ENCODE measurements at regions not wholly inside any gene's neighbourhood (a gene's known extent, or its start where the extent isn't known, plus 50 kb on each side); places are given as distances from the start of the nearest gene placed in this dataset.
A peak's percentile ranks its signal among the peaks of the same experiment; 100 is the strongest.
"Not testable (repeated sequence)": the region's sequence is repeated elsewhere in the genome, so short reads cannot be mapped to it uniquely, and the experiment has no call there.

- no peak for DNase-seq (ENCODE audit: low spot score)
Measured at GRCh38 chr11:24357620-24358410, 139.0 kb upstream of the LUZP2 start.

- no peak for DNase-seq (ENCODE audit: low spot score)
Measured at GRCh38 chr11:24372491-24372890, 124.4 kb upstream of the LUZP2 start.

DNA sequence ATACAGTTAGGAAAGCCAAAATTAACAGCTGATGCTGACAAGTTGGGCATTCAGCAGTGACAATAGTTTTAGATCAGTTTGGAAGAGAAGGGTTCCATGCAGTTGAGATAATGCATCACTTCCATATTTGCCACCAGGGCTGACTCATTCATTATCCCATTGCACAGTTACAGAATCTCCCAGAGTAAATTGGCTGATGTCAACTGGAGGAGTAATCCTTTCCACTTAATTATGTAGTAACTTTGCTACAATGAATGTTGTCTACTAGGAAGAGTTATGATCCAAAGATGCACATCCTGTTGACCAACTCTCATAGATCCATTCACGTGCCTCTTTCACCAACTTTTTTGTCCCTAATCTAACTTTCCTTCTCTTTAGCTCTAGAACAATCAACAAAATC lies 123.3 kb upstream of the LUZP2 start:
- DNase-seq (ENCODE audit: low spot score), result no peak

- DNase-seq (ENCODE audit: low spot score), result no peak
Measured at GRCh38 chr11:24375351-24375750, 121.5 kb upstream of the LUZP2 start.

DNA sequence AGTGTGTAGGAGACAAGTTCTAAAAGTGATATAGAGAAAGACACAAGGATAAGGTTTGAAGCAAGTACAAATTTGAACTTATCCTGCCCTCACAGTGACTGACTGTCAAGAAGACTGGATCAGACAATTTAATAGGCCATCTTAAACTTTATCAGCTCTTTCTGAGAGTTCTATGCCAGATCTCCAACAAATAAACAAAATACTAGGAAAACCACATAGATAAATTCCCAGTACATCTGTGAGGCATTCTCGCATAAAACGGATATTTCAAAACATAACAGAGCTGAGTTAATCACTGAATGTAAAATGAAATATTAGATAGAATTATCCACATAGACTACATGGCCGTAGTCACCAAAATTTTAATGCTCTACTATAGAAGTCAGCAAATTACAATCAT lies 120.9 kb upstream of the LUZP2 start:
- no peak for DNase-seq (ENCODE audit: low spot score)

- DNase-seq (ENCODE audit: low spot score), result no peak
Measured at GRCh38 chr11:24383137-24383536, 113.7 kb upstream of the LUZP2 start.

- DNase-seq (ENCODE audit: low spot score), result no peak
Measured at GRCh38 chr11:24384240-24384639, 112.6 kb upstream of the LUZP2 start.

GRCh38 chr11:24386546-24387397 lies 110.1 kb upstream of the LUZP2 start:
- DNase-seq (ENCODE audit: low spot score), result peak; percentile 59

DNA sequence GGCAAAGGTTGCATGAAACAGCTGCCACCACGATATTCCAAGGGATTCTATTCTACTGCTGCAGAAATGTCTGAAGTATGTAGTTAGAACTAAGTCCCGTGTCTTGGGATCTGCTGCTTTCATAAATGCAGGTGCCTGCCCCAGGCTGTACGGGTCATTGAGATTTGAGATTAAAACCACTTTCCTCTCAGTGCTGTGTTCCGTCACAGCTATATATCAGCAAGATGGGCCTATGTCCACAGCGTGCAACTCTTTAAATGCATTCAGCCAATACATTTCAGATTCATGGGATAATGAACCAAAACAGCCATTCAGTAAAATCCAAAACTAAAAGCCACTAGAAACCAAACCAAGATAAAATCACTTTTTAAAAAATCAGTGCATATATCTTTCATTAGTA lies 107.3 kb upstream of the LUZP2 start:
- DNase-seq (ENCODE audit: low spot score), result no peak

DNA sequence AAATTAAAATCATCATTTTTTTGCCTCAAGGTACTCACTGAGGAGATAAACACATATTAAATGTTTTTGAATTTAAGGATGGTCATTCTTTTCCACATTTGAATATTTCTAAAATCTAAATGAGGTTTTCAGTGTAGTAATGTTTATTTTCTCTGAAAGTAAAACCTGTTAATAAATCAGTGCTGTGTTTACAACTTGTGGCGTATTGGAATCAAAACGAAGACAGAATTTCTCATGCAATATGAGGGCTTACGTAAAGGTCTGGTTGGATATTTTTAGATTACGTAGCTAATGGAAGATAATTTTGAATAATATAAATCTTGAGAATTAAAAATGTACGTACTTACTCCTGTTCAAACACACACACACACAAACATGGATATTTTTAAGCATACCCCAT lies 106.8 kb upstream of the LUZP2 start:
- DNase-seq (ENCODE audit: low spot score), result no peak

DNA sequence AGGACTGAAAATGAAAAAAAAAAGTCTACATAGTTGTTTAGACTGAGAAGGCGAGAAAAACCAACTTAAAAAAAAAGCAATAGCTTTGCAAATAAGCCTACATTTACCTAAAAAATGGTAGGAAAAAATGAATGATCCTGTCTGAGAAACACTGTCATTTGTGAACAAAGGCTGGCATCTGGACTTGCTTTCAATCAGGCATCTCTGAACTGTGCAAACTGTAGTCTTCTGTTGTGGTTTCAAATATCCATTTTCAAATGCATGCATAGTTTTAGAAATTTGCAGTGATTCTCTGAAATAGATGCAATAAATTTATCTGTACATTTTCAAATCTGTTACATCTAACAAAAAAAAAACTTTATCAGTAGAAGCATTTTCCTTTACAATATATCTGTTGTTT lies 106.1 kb upstream of the LUZP2 start:
- DNase-seq (ENCODE audit: low spot score), result no peak

DNA sequence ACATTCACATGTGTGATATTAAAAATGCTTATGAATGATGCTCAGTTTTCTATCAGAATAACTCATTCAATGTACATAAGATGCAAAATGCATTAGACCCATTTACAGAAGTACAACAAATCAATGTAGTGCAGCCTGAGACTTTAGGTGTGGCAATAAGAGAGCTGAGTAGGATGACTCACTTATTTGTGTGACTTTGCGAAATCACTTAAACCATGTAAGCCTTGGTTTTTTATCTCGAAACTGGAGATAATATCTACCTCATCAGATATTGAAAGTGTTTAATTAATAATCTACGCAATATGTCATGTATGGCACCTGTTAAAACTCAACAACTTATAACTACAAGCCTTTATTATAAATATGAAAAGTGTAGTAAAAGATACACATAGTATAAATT lies 105.7 kb upstream of the LUZP2 start:
- peak; percentile 59 for DNase-seq (ENCODE audit: low spot score)

DNA sequence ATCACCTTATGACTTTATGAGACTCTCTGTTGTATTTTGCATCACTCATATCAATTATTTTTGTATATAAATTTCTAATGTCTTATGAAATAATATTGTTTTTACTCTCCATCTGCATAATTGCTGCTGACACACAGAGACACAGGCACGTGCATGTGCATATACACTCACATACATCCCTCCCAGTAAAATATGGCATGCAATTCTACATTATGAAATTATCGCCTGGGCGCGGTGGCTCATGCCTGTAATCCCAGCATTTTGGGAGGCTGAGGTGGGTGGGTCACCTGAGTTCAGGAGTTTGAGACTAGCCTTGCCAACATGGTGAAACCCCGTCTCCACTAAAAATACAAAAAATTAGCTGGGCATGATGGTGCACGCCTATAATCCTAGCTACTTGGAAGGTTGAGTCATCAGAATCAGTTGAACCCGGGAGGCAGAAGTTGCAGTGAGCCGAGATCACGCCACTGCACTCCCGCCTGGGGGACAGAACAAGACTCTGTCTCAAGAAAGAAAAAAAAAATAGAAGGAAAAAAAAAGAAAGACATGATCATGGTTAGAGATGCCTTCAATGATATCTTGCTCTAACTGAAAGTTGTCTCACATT lies 96.7 kb upstream of the LUZP2 start:
- DNase-seq (ENCODE audit: low spot score), result no peak

GRCh38 chr11:24406389-24406788 lies 90.5 kb upstream of the LUZP2 start:
- DNase-seq (ENCODE audit: low spot score), result no peak

DNA sequence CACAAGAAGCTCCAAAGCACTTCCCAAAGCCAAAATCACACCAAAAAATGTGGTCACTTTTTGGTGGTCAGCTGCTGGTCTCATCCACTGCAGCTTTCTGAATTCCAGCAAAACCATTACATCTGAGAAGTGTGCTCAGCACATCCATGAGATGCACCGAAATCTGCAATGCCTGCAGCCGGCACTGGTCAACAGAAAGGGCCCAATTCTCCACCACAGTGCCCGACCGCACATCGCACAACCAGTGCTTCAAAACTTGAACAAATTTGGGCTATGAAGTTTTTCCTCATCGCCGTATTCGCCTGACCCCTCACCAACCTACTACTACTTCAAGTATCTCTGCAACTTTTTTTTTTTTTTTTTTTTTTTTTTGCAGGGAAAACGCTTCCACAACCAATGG lies 89.9 kb upstream of the LUZP2 start:
- no peak for DNase-seq (ENCODE audit: low spot score)

- no peak for DNase-seq (ENCODE audit: low spot score)
Measured at GRCh38 chr11:24407733-24408132, 89.1 kb upstream of the LUZP2 start.

DNA sequence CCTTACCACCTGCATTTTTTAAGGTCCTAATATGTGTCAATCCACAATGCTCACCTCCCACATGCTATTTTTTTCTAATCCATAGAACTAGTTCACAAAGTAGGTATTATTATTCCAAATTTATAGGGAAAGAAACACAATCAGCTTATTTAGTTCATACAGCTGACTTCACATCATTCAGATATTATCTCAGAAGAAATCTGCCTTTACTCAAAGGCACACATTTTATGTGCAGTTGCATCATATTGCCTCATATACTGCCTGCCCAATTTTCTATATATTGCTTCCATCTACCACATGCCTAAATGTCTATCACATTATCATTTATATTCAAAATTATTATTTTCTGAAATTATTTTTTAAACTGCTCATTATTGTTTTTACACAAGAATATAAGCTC lies 88.7 kb upstream of the LUZP2 start:
- no peak for DNase-seq (ENCODE audit: low spot score)

GRCh38 chr11:24411791-24412190 lies 85.1 kb upstream of the LUZP2 start:
- no peak for DNase-seq (ENCODE audit: low spot score)

DNA sequence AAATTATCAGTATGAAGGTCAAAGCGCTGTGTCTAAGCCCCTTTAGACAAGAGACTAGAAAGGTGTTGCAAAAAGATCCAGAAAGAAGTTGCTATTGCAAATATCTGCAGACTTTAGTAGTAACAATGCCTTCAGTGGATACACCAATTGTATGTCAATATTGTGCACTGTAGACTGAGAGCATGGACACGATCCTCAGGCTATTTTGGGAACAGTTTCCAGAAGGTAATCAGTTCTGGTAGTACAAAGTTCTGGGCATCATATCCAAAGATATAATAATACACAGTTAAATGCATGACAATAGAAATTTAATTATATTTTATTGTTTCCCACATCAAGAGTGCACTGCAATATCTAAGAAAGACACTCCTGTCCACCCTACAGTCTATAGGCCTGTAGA lies 84.1 kb upstream of the LUZP2 start:
- DNase-seq (ENCODE audit: low spot score), result no peak

DNA sequence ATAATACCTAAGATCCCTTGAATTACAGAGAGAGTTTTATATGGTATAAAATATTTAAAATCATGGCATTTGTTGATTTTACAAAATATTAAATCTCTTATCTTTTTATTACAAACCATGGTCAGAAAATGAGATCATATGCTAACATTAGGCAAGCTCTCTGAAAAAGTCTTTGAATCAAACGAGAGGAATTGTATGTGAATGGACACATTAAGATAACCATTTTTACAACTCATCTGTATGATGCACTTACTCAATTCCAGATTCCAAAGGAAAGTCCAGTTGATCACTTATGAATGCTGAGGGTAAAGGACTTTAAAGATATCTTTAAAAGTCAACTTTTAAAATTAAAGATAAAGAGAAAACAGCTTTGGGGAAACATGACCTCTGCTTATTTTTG lies 83.5 kb upstream of the LUZP2 start:
- no peak for DNase-seq (ENCODE audit: low spot score)

- not testable (repeated sequence) for DNase-seq (ENCODE audit: low spot score)
Measured at GRCh38 chr11:24415955-24416636, 80.8 kb upstream of the LUZP2 start.

DNA sequence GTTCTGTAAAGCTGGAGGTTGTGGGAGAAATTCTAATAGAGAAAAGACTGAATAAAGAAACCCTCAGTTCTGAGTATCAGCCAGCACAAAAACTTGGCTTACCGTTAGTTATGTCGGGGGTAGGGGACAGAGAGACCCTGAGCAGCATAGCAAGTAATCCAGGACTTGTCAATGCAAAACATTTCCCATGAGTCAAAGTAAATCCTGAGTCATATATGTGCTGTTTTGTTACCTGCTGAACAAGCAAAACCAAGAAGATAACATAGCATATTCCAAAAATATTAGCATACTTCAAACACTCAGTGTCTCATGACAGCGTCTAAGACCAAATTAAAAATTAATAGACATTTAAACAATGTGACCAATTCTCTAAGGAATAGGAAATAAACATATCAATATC lies 75.1 kb upstream of the LUZP2 start:
- no peak for DNase-seq (ENCODE audit: low spot score)
